ENCODE measurements at regions not wholly inside any gene's neighbourhood (a gene's known extent, or its start where the extent isn't known, plus 50 kb on each side); places are given as distances from the start of the nearest gene placed in this dataset.

DNA sequence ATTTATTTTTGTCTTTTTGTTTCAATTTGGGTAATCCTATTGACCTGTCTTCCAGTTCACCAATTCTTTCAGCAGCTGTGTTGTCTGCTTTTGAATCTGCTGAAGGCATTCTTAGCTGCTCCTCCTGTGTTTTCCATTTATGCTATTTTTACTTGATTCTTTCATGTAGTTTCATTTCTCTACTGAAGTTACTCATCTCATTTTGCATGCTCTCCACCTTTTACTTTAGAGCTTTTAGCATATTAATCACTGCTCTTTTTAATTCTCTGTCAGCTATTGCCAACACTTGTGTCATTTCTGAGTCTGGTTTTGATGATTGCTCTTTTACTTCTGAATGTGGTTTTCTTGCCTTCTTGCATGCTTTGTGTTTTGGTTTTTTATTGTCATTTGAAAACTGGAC is 496.0 kb upstream of the CLINT1 start:
- no peak for DNase-seq (ENCODE audit: low spot score)

DNA sequence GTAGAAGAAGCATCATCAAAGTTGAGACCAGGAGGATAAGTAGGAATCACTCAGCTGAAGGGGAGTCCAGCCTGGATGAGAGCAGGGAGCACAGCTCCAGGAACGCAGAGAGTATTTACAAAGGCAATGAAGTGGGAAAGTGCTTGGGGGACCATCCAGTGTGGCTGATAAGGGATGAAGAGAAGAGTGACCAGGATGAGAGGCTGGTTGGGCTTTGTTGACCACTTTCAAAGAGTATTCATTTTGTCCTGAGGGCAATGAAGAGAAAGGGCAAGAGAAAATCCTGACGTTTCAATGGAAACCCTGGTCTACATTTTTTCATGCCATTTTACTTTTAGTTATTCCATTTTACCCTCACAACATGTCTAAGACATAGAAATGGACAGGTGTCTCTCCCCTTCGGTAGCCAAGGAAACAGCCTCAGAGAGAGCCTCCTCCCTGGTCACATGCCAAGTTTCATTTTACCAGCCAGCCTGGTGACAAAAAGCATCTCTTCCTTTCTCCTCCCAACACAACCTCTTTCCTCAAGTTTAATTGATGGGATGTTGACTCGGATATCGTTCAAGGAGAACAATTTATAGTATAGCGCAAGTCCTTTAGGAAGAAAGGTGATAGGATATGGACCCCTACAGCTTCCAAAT is 492.7 kb upstream of the CLINT1 start:
- DNase-seq (ENCODE audit: low spot score) = no peak

DNA sequence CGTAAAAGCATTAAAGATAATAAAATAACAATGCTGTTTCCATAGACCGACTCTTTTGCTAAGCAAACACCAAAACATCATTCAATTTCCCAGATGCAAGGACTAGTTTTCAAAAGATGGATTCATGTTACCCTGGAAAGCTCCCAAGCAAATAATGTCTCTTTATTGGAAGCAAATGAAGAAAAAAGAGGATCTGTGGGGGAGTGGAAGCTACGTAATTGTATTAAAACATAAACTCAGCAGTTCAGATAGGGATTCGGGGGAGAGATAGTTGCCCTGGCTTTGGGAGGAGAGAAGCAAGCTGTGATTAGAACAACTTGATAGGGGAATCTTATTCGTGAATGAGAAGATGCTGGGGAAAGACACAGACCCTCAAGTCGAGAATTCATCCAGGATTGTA is 491.0 kb upstream of the CLINT1 start:
- DNase-seq (ENCODE audit: low spot score) = no peak

DNA sequence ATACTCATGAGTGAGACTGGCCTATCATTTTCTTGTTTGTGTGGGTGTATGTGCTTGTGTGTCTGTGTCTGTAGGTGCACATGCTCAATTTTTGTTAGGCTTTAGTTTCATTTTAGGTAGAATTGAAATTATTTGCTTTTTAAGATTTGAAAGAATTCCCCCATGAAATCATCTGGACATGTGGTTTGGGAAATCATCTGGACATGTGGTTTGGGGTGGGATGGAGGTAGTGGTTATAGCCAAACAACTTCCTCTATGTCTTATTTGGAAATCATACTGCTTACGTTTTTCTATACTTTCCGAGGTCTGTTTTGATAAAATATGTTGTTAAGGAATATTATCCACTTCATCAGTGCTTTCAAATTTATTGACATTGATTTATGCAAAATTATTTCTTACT is 485.4 kb upstream of the CLINT1 start:
- DNase-seq (ENCODE audit: low spot score) = no peak

DNA sequence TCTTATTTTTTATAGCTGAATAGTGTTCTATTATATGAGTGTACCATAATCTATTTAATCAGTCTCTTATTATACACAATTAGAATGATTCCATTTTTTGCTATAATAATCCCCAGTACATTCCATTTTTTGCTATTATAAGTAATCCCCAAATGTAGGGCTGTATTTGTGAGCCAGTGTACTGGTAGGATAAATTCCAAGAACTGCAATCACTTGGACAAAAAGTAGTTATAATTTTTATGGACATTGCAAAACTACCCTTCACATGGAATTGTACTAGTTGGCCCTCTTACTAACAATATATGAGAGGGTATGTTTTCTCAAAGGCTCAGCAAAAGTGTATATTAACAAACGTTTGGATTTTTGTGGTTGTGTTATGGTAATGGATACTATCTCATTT is 481.7 kb upstream of the CLINT1 start:
- DNase-seq (ENCODE audit: low spot score) = no peak

DNA sequence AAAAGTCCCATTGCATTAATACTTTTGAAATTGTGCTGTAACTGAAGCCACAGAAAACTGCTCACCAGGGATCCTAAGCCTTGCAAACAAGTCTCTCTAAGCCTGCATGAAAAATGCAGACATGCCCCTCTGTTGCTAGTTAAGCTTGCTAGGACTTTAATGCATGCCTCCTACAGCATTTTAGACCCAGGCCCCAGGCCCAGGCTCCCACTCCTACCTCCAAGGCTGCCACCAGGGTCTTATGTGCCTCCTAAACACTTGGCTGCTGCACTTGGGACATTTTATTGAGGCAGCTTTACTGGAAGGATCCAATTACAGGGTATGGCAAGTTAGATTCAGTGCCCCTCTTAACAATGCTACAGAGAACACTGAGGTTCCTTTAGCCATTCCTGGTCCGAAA is 467.3 kb upstream of the CLINT1 start:
- no peak for DNase-seq (ENCODE audit: low spot score)

DNA sequence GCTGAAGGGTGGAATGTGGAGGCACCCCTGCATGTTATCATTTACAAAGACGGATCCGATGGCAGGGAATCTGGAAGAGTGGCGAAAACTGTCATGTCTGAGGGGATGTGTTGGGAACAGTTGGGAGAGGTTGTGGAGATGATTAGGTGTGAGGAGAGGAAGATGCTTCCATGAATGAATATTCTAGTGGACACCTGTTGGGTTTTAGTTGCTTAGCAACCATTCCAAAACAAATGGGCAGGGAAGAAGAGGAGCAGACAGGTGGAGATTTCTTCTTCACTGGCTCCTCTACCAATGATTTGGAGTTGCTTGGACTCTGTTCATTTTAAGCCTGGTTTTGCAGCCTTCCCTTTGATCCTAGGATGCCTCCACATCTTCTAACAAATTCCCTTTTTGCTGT is 465.3 kb upstream of the CLINT1 start:
- no peak for DNase-seq (ENCODE audit: low spot score)

DNA sequence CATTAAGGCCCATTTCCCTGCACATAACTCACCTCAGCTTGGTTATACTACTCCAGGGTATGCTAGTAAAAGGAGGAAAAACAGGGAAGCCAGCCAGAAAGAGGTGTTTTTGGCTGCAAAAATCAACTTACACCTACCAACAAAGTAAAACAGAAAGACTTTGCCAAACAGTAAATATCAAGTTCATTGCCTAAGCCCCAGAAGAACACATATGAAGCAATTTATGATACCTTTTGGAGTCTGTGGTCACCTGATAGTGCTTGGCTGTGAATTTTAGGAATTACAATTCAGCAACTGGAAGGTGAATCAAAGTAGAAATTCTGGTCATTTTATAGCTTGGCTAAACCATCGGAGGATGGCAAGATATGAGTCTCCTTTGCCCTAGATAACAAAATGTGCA is 463.7 kb upstream of the CLINT1 start:
- DNase-seq (ENCODE audit: low spot score) = no peak

DNA sequence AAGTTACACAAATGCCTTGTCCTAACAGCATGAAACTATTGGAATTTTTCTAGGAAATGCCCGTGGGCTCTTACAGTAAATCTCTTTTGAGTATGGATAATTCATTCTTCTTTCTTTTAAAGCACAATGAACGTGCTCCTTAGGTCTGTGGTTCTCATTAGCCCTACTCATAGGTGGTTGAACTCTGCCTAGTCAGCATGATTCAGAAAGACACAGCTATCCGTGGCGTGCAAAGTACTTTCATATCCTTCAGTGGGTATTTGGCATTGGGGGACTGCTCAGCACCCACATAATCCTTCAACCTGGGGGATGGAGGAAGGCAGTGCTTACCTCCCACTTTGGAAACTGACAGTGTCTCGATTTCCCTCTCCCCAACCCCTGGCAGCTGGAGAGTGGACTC is 462.0 kb upstream of the CLINT1 start:
- DNase-seq (ENCODE audit: low spot score) = no peak

DNA sequence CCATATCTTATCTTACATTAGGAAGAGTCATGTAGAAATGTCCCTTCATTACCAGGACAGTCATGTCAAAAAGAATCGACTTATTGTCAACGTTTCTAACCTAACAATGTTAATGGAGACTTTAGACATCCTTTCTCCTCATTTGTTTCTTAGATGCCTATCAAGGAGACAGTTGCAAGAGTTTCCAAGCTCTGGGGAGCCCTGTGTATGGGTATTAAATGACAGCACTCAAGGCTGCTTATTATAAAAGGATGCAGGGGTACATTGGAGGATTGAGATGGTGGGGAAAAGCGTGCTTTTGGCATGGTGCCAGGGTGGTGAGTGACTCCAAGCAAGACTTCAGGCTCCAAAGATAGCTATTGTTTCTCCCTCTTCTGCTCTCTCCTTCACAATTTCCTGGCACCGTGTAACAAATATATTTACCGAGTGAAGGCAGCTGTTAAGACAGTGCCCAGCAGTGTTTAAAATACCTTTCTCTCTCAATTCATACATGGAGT is 461.3 kb upstream of the CLINT1 start:
- DNase-seq (ENCODE audit: low spot score) = no peak

DNA sequence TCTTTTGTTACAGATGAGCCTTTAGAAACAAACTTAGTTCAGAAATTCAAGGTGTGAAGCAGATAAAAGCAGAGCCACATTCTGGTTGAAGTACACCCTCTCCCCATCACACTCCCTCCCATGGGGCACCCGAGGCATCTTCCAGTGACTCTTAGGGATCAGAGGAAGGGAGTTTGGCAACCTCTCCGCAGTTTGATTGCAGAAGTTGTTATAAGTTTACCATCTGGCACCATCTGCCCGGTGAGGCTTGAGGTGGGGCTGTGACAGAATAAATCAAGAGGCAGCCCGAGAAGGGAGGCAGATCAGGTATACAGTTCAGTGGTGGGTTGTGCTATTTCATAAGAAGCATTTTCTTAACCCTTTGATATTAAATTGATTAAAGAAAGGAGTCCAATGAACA is 458.6 kb upstream of the CLINT1 start:
- no peak for DNase-seq (ENCODE audit: low spot score)

DNA sequence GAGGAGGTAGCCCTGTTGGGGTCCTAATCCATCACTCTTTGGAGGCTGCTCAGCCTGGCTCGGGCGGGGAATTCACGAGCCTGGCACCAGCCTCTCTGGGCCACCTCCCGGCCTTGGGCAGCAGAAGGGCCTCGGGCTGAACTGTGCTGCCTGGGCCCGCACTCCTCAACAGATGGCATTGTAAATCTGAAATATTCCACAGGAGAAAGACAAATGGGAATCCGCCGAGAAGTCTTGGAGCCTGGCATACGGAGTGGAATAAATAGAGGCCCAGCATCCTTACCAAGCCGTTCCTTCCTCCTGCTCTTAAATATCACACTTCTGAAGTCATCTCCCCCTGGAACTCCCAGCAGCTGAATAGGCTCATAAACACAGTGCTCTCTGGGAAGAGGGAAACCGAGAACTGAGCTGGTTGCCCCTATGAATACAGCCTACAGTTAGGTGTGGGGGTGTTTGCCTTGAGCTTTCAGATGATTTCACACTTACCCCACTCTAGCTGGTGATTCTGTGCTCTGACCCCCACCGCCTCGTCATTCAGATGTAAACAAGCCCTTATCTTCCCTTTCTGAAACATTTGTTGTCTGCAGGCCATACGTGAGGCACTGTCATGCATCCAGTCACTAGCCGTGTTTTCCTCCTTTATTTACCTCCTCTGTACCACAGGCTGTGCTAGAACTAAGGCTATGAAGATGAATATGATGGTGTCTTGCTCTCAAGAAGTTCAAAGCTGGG is 455.0 kb upstream of the CLINT1 start:
- no peak for DNase-seq (ENCODE audit: low spot score)

DNA sequence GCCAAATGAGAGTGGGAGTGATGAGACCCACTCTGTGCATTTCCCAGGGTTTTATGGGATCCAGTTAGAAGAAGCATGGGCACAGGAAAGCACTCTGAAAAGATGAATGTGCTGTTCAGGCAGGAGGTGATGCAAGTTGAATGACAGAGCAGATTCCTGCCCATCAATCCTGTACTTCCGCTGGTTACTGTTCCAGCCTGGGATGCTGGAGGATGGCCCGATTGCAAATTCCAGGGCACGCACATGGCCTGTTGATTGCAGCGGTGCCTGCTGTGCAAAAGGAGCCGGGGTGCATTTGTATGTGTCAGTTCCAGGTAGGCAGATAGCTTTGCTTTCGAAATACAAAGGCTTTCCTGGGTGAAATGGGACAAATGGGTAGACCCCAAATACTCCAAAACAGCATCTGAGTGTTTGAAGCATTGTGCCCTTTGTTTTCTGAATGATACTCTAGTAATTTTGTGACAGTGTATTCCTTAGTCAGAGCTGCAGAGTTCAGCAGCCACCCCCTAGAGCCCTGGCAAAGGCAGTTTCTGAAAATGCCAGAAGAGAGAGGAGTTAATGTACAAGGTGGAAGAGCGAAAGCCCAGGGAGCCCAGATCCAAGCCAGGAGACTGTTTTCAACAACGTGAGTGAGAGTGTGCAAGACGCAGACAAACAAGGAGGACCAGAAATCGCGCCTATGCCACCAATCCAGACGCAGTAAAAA is 454.2 kb upstream of the CLINT1 start:
- DNase-seq (ENCODE audit: low spot score) = no peak

DNA sequence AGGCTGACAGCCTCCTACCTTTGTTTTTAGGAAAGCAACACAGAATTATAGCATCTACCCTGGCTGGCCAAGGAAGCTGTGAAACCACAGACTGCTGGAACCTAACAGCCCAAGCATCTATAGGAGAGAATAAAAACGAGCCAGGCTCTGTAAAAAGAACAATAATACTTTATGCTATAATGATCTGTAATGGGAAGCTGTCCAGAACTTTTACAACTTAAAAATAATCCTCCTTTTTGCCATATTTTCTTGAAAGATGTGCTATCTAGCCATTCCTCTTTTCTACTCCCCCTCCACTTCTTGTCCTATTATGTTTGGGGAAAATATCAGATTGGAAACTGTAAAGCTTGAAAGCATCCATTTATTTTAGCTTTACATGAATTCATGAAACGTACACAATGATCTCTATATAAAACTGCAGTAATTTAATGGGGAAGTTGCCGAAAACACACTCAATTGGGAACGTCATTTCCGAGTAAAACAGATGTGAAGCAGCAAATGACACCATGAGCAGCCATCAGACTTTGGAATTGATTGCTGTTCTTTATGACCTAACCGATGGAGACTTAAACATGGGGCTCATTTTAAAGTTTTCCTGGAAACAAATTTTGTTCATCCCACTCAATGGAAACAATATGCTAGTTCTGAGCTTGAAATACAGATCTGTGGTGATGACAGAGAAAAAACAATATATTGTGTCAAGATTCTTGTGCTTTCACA is 450.3 kb upstream of the CLINT1 start:
- DNase-seq (ENCODE audit: low spot score) = no peak

DNA sequence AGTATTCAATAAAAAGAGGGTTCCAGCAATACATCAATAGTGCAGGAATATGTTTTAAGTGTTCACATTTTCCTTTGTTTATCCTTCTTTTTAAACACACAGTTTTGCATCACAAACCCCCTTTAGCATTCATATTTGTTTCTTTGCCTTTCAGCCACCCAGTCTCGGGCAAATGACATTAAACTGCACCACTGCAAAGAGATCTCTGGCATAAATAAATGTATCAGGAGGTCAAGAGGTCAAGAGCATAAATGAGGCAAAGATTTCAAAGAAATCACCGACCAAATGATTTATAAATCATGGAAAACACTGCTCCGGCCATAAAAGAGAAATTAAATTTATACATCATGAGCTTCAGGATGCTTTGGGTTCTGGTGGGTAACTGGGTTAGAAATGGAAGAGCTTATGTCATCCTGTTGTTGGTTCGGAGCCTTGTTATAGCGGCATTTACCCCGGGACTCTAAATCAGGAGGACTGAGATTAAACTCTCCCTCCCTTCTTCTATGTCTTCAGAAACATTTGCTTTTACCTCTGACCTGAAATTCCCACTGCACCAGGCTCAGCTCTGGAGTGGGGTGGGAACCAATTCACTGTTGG is 449.6 kb upstream of the CLINT1 start:
- DNase-seq (ENCODE audit: low spot score) = no peak

DNA sequence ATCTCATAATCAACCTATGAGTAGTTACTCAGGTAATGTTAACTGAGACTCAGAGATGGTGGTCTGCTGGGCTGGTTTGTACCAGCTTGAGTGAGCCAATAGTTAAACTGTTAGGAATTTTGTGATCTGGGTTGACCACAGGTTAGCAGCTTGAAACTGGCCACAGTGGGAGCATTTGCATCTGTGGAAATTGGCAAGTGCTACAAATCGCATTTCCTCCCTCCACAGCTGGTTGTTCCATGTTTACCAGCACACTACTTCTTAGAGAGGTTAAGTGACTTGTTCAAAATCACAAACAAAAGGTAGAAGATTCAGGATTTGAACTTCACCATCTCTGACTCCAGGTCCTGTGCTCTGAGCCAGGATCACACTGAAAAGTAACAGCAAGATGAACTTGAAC is 446.9 kb upstream of the CLINT1 start:
- no peak for DNase-seq (ENCODE audit: low spot score)

DNA sequence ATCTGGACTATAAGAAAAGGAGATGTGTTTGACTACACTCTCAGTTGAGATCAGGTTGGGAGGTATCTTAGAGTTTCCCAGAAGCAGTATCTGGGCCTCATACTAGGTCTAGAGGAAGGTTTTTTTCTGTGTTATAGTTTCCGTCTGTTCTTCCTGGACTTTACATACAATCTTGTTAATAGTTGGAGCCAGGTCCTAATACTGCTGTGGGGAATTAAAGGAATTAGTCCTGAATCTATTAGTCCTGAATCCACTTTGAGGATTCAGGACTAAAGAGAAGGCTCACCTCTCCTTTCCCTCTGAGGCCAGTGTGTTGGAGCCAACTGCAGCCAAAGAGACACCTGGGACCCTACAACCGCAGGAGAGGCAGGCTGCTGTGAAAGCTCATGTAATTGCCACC is 445.7 kb upstream of the CLINT1 start:
- no peak for DNase-seq (ENCODE audit: low spot score)

DNA sequence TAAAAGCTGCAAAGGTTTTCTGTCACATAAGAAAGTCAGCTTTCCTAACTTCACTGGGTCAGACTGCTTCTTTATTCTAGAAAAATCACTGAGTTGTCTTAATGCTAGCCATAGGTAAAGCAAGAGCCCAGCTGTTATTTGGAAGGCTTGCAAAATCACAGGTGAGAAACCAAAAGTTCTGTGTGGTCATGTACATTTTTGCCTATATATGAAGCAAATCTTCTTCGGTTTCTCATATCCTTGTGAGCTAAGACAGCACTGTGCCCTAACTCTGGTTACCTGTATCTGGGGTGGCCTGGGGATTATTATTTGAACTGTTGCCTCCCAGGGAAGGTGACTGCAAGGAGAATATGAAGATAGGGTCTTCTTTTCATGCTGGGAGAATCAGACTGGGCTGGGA is 444.9 kb upstream of the CLINT1 start:
- no peak for DNase-seq (ENCODE audit: low spot score)

DNA sequence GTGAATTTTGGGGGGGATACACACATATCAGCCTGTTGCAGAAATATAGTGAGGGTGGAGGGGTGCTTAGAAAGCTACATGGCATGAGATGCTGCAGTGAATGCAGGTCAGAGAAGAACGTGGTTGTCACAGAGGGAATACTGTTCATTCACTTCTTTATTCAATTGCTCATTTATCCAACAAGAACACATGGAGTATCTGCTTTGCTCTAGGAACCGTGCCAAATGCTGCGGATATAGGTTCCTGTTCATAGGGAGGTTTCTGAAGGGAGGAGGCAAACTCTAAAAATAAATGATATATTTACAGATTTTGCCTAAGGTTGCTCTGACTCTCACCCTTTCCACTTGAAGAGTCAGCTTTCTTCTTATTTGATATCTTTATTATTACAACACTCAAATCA is 444.3 kb upstream of the CLINT1 start:
- no peak for DNase-seq (ENCODE audit: low spot score)

DNA sequence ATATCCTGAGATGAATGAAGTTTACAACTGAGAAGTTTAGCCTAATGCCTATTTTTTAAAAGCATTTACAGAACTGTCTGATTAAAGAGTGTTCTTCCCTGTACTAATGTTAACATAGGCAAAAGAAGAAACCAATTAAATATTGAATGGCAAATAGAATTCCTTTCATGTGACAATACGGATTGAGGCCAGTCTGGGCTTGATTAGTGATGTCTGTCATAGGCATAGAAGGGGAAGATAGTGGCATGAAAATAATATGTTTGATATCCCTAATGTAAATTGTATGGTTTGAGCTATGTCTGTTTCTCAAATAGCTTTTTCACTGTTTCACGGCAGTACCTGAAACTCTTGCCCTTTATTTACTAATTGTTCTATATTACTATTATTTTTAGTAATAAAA is 443.1 kb upstream of the CLINT1 start:
- DNase-seq (ENCODE audit: low spot score) = no peak

DNA sequence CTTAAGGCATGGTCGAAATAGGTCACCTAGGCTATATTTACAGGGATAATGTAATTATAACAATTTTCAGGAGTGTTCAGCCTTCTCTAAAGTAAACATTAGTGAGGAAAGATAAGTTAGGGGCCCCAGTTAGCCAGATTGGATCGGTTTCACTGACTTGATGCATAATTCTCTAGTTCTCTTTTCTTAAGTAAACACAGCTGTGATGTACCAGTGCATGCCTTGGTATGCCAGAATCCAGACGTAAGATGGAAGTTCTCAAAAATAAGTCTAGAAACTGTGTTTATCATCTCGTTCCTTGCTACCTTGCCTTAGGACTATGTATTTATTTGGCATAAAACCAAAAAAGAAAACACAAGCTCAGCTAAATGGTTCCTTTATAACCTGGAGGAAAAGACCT is 442.2 kb upstream of the CLINT1 start:
- DNase-seq (ENCODE audit: low spot score) = no peak

DNA sequence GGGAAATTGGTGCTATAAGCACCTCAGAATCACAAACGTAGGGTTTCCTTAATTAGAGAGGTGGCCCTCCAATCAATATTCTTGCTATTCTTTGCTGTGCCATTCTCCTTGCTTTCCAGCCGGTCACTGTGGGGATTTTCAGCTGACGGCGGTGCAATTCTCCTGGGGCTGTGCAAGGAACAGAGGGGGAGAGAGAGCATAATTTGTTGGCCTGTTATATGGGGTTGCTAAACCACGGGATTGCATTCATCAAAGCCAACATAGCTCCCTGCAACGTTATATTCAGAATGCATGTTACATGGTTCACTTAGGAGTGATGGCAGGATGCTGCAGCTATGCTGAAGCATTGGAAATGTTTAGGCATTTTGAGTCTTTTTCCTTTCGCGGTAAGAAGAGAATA is 441.3 kb upstream of the CLINT1 start:
- no peak for DNase-seq (ENCODE audit: low spot score)
